Stimulated activated CD8-positive, alpha-beta memory T cell treated with anti-CD3 and anti-CD28 coated beads, Interleukin-4, amount 100 ng/mL, for 4 hours (primary cell): ENCODE measurements at regions not wholly inside any gene's neighbourhood (a gene's known extent, or its start where the extent isn't known, plus 50 kb on each side); places are given as distances from the start of the nearest gene placed in this dataset.

Experiments
- DNase-seq, 2 donors: peaks; one replicate each; pipeline ENCODE4 v3.0.0-alpha.2; 2020; ENCODE audit warnings: low read depth in 2 of 2, low spot score in 1 of 2

DNA sequence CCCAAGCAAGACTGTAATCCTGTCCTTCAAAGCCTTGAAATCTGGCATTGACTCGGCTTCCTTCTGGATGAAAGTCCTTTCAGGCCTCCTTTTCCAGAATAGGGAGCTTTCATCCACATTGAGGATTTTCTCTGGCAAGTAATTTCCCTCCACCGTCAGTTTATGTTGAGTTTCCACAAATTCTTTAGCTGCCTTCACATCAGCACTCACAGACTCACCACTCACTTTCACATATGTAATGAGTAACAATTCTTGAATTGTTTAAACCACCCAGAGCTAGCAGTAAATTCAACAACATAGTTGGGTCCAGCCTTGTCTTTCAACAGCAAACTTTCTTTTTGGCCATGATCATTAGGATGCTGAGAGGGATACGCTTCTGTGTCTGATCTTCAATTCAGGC, 84.3 kb upstream of the PRDM11 start:
- no peak for DNase-seq

DNA sequence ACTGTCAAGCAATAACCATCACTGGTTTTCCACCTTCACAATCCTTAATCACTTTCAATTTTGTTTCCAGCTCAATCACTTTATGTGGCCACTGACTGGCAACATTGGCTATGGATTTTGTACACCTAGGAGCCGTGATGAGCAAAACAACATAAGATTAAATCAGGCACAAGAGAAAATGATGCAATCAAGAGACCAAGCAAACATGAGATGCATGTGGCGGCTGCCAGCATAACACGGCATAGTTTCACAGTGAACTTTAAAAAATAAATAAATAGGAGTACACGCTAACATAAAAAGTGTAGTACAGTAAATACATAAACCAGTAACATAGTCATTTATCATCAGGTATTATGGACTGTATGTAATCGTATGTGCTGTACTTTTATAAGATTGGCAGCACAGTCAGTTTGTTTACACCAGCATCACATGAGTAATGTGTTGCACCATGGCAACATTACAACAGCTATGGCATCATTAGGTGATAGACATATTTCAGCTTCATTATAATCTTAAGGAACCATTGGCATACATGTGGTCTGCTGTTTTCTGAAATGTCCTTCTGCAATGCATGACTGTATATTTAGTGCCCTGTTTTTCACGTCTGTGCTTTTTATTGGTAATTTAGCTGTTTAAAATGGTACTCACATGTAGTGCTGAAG, 83.3 kb upstream of the PRDM11 start:
- DNase-seq, result no peak

DNA sequence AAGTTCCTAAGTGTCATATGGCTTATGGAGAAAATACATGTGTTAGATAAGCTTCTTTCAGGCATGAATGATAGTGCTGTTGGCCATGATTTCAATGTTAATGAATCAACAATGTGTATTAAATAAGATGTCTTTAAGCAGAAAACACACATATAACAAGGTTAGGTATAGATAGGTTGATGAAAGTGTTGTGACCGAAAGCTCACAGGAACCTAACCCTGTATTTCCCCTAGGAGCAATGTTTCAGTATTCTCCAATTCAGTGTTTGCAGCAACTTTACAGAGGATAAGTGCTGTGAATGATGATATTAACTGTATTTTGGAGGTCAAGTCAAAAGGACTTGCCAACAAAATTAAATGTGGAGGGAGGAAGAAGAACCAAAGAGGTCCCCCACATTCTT, 82.8 kb upstream of the PRDM11 start:
- no peak for DNase-seq

DNA sequence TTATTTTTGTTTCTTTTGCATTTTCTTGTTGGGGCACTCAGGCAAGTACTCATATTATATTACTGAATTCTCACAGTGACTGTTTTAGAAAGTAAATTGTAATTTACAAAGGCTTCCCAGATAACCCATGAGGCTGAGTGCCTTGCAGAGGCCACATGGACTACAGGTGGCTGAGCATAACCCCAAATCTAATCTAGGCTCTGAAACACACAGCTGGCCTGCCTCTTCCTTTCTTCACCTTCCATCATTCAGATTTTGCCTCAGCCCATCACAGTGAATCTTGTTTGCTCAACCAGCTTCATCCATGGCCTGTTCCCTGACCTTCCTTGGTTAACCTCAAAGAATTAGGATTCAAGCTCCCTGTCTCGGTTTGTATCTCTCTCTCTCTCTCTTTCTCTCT, 78.5 kb upstream of the PRDM11 start:
- DNase-seq, result no peak

DNA sequence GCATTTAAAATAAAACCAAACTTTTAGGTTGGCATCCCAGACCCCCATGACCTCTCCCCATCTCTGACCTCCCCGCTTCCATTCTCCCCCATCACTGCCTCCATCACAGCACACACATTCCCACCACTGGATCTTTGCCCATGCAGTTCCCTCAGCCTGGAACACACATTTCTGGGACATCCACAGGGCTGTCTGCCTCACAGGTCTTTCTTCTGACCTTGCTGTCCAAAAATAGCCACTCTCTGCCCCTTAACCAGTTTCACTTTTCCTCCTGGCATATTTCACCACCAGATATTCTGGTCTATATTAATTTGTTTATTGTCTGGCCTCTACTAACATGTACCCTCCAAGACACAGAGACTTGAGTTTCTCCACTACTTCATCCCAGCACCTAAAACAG, 75.2 kb upstream of the PRDM11 start:
- DNase-seq, result no peak

DNA sequence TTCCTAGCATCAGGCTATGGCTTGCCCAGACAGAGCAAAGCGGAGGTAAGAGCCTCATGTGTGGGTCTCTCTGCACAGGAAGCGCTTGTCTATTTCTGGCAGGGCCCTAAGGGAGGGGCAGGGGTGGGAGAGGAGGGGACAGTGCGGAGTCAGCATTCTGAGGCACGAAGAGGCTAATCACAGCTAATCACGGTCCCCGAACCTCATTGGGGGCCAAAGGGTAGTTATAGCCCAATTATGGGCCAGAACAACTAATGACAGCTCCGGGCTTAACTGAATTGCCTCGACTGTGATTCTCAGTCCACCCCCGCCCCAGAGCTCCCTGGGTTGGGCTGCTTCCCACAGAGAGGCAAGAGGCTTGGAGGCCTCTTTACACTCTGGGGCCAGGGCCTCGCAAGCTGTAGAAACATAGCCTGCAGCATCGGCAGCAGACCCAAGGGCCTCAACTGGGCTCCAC, 72.7 kb upstream of the PRDM11 start:
- no peak for DNase-seq

DNA sequence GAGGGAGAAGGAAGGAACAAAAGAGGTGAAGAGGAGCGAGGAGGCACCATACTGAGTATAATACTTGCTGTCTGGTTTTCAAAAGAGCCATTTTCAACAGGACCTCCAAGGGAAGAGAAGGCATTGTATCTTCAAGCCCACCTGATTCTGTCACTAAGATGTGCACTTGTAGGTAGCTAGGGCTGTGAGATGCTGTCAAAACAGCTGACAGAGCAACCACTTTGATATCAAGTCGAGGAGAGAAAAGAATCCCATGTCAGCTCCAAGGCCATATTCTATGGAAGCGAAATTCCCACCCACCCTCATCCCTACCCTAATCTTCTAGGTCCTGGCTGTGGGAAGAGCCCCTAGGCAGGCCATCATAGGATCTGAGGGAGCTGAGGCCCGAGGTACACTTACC, 70.9 kb upstream of the PRDM11 start:
- no peak for DNase-seq

DNA sequence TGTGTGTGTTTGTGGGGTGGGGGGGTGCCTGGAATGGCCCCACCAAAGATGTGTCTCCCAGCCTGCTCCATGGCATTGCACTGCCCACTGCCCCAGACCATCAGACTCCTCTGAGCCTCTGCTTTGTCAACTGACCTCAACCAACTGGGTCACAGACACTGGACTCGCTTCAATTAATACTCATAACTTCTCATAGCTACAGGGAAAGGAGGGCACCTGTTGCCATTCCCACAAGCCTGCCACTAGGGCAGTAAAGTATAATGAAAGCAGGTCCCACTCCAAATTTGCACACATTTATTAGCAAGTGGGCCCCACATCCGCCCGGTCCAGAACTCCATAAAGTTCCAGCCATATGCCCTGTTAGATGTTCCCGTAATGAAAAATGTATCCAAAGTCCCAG, 70.5 kb upstream of the PRDM11 start:
- DNase-seq, result no peak

DNA sequence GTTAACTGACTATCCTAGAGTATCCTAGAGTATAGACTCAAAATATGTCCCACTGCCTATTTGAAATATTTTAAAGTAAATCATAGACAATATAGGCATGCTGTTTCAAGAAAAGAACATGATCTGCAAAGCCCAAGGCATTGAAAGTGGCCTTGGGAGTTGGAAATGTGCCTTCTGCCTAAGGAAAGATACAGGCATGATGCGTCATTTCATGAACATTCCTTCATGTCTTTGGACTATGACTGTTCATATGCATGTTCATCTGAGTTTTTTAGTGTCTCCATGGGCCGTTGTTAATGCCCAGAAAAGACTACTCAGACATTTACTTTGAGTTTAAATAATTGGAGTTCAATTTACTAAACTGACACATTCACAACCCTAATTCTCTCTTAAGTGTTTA, 69.7 kb upstream of the PRDM11 start:
- DNase-seq, result no peak

DNA sequence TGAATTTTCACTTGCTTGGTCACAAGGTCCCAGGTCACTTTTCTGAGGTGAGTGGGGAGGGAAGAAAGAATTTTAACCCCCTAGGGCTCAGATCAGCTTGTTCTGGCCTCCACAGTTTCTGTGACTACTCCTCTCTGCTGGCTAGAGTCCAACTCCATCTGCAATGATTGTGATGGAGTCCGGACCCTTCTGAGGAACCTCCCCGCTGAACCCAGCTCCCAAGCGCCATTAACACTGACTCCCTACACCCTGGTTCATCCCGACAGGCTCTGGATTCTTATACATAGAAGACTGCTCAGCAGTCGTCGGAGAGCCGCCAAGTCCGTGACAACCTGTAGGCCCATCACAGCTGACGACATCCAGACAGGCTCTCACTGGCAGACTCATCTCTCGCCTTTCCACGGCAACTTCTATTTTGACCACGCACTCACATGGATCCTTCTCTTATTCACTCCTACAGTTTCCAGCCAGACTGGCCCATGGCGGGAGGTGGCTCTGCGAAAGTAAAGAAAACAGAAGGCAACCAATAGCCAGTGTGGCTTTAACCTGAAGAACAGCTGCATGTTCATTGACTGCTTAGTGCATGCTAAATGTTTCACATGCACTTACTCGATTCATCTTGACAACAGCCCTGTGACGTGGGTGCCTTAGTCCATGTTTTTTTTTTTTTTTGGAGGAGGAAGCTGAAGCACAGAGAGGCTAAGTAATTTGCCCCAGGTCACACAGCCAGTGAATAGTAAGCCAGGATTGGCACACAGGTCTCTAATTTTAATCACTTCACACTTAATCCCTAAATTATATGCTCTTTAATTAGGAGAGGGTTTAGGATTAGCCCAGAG, 68.0 kb upstream of the PRDM11 start:
- DNase-seq, result no peak

DNA sequence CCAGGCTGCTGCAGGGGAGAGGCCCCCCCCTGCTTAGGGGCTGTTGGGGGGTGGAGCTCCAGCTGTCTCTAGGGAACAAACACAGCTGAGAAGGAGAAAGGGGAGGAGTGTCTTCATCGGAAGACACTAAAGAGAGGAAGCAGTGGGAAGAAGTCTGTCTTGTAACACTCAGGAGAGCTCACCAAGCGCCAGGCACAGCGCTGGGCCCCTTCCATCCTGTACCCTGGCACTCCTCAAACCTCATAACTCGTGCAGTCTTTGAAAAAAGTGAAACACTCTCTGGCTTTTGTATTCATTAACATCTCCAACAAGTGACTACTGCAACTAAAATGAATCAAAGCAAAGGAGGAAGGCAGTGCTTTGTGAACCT, 67.4 kb upstream of the PRDM11 start:
- DNase-seq, result no peak

DNA sequence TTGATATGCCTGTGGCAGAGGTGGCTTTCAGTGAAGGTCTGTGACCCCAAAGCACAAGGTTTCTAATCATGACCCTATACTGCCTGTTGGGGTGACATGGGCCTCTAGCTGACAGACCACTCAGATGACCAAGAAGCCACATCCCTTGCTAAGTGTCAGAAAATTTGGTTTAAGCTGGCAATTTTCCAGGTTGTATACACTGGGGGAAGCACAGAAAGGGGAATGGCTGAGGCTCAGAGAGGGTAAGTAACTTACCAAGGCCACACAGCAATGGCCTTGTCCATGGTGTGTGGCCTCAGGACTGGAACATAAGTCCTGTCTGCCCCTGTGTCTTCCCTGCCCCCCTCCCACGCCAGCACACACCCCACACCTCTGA, 66.9 kb upstream of the PRDM11 start:
- no peak for DNase-seq

DNA sequence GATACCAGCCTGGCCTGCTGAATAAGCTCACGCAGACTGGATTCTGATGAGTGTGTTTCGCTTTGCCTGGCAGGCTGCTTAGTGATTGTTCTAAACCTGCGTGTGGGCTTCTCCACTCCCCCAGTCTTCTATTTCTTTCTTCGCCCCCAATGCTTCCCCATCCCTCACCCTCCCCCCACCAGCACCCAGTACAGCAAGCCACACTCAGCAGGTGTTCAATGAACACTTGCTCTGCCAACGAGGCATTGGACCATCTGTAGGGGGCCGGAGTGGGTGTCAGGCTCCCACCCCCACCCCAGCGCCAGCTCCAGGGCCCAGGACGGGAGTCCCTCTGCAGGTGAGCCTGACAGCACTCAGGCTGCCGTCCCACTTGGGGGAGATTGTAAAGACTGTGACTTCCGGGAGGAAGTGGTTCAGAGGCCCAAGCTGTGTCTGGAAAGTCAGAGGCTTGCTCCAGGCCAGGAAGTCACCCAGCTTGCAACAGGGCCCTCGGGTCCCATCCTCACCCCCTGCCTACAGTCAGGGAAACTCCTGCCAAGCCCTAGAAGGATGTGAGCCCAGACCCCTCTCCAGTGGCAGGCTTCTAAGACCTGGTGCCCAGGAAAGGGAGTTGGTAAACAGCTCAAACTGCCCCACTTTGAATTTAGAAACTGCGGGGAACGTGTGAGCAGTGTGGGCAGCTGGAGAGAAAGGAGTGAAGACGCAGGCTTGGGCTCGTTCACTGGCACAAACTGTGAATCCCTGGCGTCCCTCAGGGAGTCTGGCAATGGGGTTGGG, 66.3 kb upstream of the PRDM11 start:
- DNase-seq, result peak; percentile 21 to 36

DNA sequence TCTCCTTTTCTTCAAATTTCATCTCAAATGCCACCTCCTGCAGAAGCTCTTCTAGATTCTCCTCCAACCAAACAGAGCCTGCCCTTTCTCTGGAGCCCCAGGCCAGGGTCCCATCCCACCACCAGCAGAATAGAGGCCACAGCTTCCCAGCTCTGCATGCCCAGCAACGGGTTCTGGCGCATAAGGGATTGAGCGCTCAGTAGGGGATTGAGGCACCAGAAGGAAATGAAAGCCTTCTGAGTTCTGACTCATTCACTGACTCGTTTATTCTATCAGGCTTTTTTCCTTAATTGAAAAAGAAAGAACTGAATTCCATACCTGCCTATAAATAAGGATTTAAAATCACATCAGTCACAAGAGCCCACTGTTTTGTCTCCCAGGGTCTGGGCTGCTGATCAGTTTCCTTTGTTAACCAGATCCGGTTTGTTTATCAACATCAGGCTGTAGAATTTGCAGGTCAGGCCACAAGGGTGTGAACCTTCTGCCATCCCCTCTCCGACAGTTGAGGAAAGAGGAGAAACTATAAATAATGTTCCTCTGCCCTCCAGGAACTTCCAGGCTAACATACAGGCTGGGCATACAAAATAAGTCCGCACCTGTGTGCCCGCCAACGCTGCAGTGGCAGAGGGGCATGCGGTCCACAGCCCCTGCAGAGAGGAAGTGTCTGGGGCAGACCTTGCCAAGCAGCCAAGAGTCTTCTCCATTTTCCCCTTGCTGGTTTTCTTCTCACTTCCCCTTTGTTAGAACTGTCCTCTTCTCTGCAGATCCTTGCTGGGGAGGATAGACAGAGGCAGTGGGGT, 63.5 kb upstream of the PRDM11 start:
- no peak for DNase-seq

DNA sequence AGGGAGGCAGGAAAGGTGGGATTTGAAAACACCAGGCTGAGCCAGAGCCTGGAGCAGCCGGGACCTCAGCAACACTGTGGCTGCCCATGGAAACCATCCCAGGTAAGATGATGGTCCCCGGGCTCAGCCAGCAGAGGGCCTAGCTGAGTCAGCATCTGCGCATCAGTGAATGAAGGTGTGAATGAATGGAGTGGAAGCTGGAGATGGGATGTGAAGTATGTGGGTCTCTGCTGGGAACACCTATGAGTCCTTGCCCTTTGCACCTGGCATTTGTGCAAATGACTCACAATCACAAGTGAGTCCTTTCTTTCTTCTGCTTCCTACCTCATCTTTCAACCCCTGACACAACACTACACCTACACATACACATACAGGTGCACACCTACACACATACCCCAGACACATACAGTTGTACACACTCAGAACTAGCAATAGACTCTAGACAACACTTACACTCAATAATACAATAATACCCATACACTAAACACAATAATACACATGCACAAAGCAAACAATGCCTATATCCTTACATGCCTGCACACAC, 62.8 kb upstream of the PRDM11 start:
- no peak for DNase-seq

DNA sequence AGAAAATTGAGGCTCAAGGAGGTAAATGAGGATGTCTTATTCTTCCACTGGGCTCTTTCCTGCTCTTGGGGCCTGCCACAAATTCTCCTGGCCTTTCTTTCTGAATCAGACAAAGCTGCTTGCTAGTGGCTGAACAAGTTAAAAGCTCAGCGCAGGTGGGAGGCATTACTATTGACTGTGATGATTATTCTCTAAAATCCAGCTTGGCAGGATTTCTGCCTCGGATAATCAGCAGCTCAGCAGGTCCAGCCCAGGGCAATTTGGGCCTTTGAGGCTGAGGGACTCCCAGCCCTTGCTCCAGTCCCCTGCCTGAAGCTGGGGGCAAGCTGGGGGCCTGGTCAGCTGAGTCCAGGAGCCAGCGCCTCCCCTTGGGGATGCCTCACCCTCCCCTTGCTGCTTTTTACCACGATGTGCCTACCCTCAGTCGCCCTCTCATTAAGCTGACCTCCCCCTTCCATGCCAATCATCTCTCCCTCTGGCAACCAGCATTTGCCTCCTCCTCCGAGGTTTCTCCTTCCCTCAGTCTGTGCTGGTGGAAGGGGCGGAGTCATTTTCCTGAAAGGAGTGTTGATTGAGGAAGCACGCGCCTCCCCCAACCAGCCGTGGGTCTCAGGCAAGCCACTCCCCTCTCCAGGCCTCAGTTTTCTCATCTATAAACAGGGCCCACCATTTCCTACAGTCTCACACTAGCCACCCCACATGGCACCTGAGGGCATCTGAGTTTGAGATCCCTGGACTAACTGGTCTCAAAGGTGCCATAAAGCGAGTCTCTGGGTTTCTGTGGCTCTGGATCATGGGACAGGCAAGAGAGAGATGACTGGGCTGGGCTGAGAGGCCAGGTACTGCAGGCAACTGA, 60.6 kb upstream of the PRDM11 start:
- DNase-seq, result no peak

DNA sequence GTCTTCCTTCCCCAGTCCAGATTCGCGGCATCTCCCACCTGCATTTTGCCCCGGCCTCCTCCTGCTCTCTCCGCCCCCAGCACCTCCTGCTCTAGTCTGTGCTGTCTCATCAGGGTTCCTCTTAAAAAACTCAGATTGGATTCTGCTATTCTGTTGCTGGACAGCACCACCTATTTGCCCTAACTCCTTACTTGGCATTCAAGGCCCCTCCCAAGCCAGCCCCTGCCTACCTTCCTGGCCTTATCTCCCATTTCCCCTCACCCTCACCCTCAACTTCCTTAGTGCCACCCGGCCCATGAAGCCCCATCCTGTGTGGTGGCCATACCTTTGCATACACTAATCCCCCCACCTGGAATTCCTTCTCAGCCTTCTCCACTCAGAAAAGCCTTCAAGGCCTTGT, 59.9 kb upstream of the PRDM11 start:
- no peak for DNase-seq

DNA sequence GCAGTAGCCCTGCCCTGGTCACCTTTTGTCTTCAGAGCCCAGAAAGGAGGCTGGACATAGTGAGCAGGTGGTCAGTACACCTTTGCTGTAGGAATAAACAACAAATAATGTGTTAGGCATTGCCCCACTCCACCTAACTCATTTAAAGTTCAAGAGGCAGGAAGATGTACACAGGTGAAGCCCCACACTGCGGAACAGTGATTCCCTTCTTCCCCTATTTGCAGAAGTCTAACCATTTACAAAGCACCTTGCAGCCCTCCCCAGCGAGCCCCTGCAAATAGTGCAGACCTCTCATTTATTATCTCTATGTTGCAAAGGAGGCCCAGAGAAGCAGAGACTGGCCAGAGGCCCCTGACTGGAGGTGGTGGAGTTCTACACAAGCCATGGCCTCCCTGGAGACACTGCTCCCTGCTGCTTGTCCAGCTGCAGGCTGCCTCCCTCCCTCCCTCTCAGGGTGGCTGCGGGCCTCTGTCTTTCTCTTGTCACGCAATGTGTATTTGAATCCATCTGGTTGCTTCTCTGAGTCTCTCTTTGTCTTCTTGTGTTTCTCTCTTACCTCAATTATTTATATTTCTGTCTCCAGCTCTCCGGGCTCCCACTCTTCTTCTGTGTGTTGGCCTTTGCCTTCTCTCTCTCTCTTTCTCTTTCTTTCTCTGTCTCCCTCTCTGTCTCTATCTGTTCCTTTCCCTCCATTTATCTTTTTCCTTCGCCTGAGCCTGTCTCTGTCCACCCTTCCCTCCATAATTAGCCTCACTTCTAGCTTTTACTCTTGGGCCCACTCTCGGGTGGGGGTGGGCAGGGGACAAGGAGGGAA, 59.1 kb upstream of the PRDM11 start:
- DNase-seq, result no peak

DNA sequence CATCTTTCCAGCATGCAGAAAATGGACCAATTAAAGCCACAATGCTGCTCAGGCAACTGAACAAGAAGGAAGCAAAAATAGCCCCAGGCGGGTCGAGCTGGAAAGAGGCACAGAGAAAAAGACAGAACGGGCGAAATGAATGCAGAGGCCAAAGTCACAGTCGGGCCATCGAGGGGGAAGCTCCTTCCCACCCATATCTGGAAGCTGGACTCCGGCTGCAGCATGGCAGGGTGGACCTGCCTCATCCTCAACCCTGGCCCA, 58.6 kb upstream of the PRDM11 start:
- DNase-seq, result no peak

DNA sequence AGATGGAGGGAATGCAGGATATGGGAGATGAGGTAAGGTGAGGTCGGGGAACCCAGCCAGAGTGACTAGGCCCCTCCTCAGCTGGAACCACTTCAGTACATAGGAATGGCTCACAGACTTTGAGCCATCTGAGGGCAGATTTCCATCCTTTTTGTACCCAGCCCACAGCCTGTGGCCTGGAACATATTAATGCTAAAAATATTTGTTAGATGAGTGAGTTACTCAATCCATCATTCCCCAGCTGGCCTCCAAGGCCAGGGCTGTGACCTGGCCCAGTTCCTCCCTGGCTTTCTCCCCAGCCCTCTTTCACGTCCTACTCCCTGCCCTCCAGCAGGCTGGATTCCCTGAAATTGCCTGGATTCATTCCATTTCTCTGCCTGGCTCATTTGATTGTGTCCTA, 57.2 kb upstream of the PRDM11 start:
- no peak for DNase-seq
